KMS-11 (cell line): ENCODE measurements at regions not wholly inside any gene's neighbourhood (a gene's known extent, or its start where the extent isn't known, plus 50 kb on each side); places are given as distances from the start of the nearest gene placed in this dataset.

Experiments used
- H2AFZ ChIP-seq: fragments of 200-600 bp; sonication (generic); 2 replicates; pipeline ENCODE4 v1.6.1; 2016; ENCODE audit warnings: antibody characterized with exemption, mixed run types, low read depth
- H3K27ac ChIP-seq: fragments of 200-600 bp; sonication (generic); 2 replicates; pipeline ENCODE4 v1.6.1; 2016; ENCODE audit warnings: mild to moderate bottlenecking, mixed run types
- H3K27me3 ChIP-seq: fragments of 200-600 bp; sonication (generic); 2 replicates; pipeline ENCODE4 v1.6.1; 2017; ENCODE audit warnings: mild to moderate bottlenecking, low read depth, mixed run types, moderate library complexity; ENCODE audit not compliant: insufficient read depth
- H3K36me3 ChIP-seq: fragments of 200-600 bp; sonication (generic); 2 replicates; pipeline ENCODE4 v1.6.1; 2017; ENCODE audit warnings: mild to moderate bottlenecking, mixed run types; ENCODE audit not compliant: insufficient read depth
- H3K4me1 ChIP-seq: fragments of 200-600 bp; sonication (generic); 2 replicates; pipeline ENCODE4 v1.6.1; 2016; ENCODE audit warnings: mild to moderate bottlenecking, low read depth, mixed run types; ENCODE audit not compliant: poor library complexity, severe bottlenecking
- H3K4me2 ChIP-seq: fragments of 200-600 bp; sonication (generic); 2 replicates; pipeline ENCODE4 v1.7.0; 2016; ENCODE audit warnings: mild to moderate bottlenecking, mixed run types
- H3K4me3 ChIP-seq: fragments of 200-600 bp; sonication (generic); IDR thresholded peaks from 2 replicates; pipeline ENCODE4 v1.6.1; 2017; ENCODE audit warnings: low read depth, low read length, mixed read lengths; ENCODE audit not compliant: insufficient read depth
- H3K79me2 ChIP-seq: fragments of 200-600 bp; sonication (generic); 2 replicates; pipeline ENCODE4 v1.6.1; 2016; ENCODE audit warnings: low read depth, mixed run types; ENCODE audit not compliant: insufficient read depth
- H3K9ac ChIP-seq: fragments of 200-600 bp; sonication (generic); 2 replicates; pipeline ENCODE4 v1.6.1; 2016; ENCODE audit warnings: mild to moderate bottlenecking, mixed run types
- H4K20me1 ChIP-seq: fragments of 200-600 bp; sonication (generic); 2 replicates; pipeline ENCODE4 v1.6.1; 2016; ENCODE audit warnings: mild to moderate bottlenecking, mixed run types; ENCODE audit not compliant: insufficient read depth
- TF ChIP-seq, protein P1 (sequence below): fragments of 200-600 bp; sonication (generic); conservative IDR thresholded peaks from 2 replicates; pipeline ENCODE4 v1.6.1; 2017; ENCODE audit warnings: low read depth, mild to moderate bottlenecking, antibody characterized with exemption, low read length, moderate library complexity, mixed read lengths

DNA sequence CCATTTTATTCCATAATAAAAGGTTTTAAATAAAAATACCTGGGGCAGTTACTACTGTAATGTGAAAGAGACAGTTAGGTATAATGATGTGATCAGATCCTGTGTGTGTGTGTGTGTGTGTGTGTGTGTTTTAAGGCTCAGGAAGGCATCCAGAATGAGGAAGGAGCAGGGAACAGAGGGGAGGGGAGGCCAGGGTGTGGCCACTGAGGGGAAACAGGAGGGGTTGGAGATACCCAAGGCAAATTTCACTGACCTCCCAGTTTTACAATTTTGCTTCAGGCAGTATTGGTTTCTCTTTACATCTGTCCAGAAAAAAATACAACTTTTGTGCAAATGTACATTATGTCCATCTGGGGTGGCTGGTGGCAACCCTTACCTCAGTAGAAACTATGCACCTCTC lies 163.5 kb upstream of the FBXO11 start:
- Histone ChIP-seq H3K4me3 (no peak overlapping the region), H3K4me1 (no peaks in the 10 kb centered on the region), H3K4me2 (no peak overlapping the region), H3K79me2 (no peaks in the 10 kb centered on the region), H3K27me3 (no peaks in the 10 kb centered on the region), H3K9ac (no peak overlapping the region), H3K27ac (no peak overlapping the region), H2AFZ (no peak overlapping the region), H4K20me1 (no peaks in the 10 kb centered on the region), H3K36me3 (no peaks in the 10 kb centered on the region)
- TF ChIP-seq, protein P1, sequence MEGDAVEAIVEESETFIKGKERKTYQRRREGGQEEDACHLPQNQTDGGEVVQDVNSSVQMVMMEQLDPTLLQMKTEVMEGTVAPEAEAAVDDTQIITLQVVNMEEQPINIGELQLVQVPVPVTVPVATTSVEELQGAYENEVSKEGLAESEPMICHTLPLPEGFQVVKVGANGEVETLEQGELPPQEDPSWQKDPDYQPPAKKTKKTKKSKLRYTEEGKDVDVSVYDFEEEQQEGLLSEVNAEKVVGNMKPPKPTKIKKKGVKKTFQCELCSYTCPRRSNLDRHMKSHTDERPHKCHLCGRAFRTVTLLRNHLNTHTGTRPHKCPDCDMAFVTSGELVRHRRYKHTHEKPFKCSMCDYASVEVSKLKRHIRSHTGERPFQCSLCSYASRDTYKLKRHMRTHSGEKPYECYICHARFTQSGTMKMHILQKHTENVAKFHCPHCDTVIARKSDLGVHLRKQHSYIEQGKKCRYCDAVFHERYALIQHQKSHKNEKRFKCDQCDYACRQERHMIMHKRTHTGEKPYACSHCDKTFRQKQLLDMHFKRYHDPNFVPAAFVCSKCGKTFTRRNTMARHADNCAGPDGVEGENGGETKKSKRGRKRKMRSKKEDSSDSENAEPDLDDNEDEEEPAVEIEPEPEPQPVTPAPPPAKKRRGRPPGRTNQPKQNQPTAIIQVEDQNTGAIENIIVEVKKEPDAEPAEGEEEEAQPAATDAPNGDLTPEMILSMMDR = no peak

- Histone ChIP-seq H2AFZ (no peak overlapping the region), H3K4me3 (no peak overlapping the region), H3K27ac (no peak overlapping the region), H3K79me2 (no peaks in the 10 kb centered on the region), H4K20me1 (no peaks in the 10 kb centered on the region), H3K4me2 (no peak overlapping the region), H3K27me3 (no peaks in the 10 kb centered on the region), H3K4me1 (no peaks in the 10 kb centered on the region), H3K36me3 (no peaks in the 10 kb centered on the region), H3K9ac (no peak overlapping the region)
- TF ChIP-seq, protein P1 = no peak
Measured at GRCh38 chr2:48070415-48070814, 164.1 kb upstream of the FBXO11 start.

- Histone ChIP-seq H3K4me1 (no peaks in the 10 kb centered on the region), H3K27ac (no peak overlapping the region), H2AFZ (no peak overlapping the region), H3K36me3 (no peaks in the 10 kb centered on the region), H3K4me2 (no peak overlapping the region), H3K27me3 (no peaks in the 10 kb centered on the region), H3K79me2 (no peaks in the 10 kb centered on the region), H3K4me3 (no peak overlapping the region), H4K20me1 (no peaks in the 10 kb centered on the region), H3K9ac (no peak overlapping the region)
- TF ChIP-seq, protein P1 = no peak
Measured at GRCh38 chr2:48072583-48072982, 166.3 kb upstream of the FBXO11 start.

- Histone ChIP-seq H3K4me3 (no peak overlapping the region), H3K4me1 (no peaks in the 10 kb centered on the region), H3K27ac (no peak overlapping the region), H3K79me2 (no peaks in the 10 kb centered on the region), H3K9ac (no peak overlapping the region), H3K4me2 (no peak overlapping the region), H3K36me3 (no peaks in the 10 kb centered on the region), H4K20me1 (no peaks in the 10 kb centered on the region), H3K27me3 (no peaks in the 10 kb centered on the region), H2AFZ (no peak overlapping the region)
- TF ChIP-seq, protein P1 = no peak
Measured at GRCh38 chr2:48075631-48076030, 169.3 kb upstream of the FBXO11 start.
